ENCODE measurements at regions not wholly inside any gene's neighbourhood (a gene's known extent, or its start where the extent isn't known, plus 50 kb on each side); places are given as distances from the start of the nearest gene placed in this dataset.

GRCh38 chr5:2531318-2531717, 220.2 kb downstream of the IRX2 start:
- intact Hi-C loops (cut with DNase I), result no loop called here
- TF ChIP-seq, protein P1, sequence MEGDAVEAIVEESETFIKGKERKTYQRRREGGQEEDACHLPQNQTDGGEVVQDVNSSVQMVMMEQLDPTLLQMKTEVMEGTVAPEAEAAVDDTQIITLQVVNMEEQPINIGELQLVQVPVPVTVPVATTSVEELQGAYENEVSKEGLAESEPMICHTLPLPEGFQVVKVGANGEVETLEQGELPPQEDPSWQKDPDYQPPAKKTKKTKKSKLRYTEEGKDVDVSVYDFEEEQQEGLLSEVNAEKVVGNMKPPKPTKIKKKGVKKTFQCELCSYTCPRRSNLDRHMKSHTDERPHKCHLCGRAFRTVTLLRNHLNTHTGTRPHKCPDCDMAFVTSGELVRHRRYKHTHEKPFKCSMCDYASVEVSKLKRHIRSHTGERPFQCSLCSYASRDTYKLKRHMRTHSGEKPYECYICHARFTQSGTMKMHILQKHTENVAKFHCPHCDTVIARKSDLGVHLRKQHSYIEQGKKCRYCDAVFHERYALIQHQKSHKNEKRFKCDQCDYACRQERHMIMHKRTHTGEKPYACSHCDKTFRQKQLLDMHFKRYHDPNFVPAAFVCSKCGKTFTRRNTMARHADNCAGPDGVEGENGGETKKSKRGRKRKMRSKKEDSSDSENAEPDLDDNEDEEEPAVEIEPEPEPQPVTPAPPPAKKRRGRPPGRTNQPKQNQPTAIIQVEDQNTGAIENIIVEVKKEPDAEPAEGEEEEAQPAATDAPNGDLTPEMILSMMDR (IDR thresholded peaks at IDR 0.05), result no peak
- Histone ChIP-seq H3K9ac (ENCODE audit: low read depth in 2 of 2, low read length in 2 of 2) (no peak overlapping the region), H3K4me3 (no peak overlapping the region), H3K4me1 (no peaks in the 10 kb centered on the region), H3K27me3 (no peaks in the 10 kb centered on the region), H3K36me3 (no peaks in the 10 kb centered on the region), H3K27ac (no peak overlapping the region), H3K9me3 (no peaks in the 10 kb centered on the region)
- no peak for DNase-seq

GRCh38 chr5:2530609-2531008, 220.9 kb downstream of the IRX2 start:
- Histone ChIP-seq H3K27me3 (no peaks in the 10 kb centered on the region), H3K4me3 (no peak overlapping the region), H3K4me1 (no peaks in the 10 kb centered on the region), H3K9me3 (peaks cover 2% of the 10 kb centered on the region), H3K27ac (no peak overlapping the region), H3K36me3 (no peaks in the 10 kb centered on the region), H3K9ac (ENCODE audit: low read depth in 2 of 2, low read length in 2 of 2) (no peak overlapping the region)
- intact Hi-C loops (cut with DNase I), result no loop called here
- TF ChIP-seq, protein P1 (IDR thresholded peaks at IDR 0.05), result no peak
- DNase-seq, result no peak

GRCh38 chr5:2529371-2530092, 221.9 kb downstream of the IRX2 start:
- DNase-seq, result no peak
- Histone ChIP-seq H3K4me3 (no peak overlapping the region), H3K27ac (no peak overlapping the region), H3K4me1 (no peaks in the 10 kb centered on the region), H3K36me3 (no peaks in the 10 kb centered on the region), H3K9me3 (peaks cover 4% of the 10 kb centered on the region), H3K27me3 (no peaks in the 10 kb centered on the region), H3K9ac (ENCODE audit: low read depth in 2 of 2, low read length in 2 of 2) (no peak overlapping the region)
- intact Hi-C loops (cut with DNase I), result no loop called here
- TF ChIP-seq, protein P1 (IDR thresholded peaks at IDR 0.05), result no peak

DNA sequence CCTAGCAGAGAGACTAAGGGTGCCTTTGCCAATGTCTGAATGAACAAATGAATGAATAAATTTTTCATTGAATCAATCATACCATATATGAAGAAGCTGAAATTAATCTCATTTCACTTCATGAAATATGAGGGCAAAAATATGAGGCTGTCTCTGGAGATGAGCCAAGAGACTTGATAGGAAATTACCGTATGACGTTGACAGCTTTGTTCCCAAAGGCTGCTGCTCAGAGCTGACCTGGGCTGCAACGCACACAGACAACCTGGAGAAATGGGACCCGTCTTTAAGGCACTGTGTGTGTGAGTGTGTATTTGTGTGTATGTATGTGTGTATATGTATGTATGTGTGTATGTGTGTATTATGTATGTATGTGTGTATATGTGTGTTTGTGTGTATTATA, 226.1 kb downstream of the IRX2 start:
- H3K27me3 ChIP-seq, result no peaks in the 10 kb centered on the region
- intact Hi-C loops (cut with DNase I), result no loop called here
- DNase-seq, result no peak

GRCh38 chr5:2524620-2525019, 226.9 kb downstream of the IRX2 start:
- no peak for DNase-seq
- H3K9ac ChIP-seq (ENCODE audit: low read depth in 2 of 2, low read length in 2 of 2), result no peak overlapping the region
- no peaks in the 10 kb centered on the region for H3K27me3 ChIP-seq
- TF ChIP-seq, protein P1 (IDR thresholded peaks at IDR 0.05), result no peak
- H3K27ac ChIP-seq, result no peak overlapping the region
- peaks cover 4% of the 10 kb centered on the region for H3K9me3 ChIP-seq
- H3K36me3 ChIP-seq, result no peaks in the 10 kb centered on the region
- H3K4me1 ChIP-seq, result no peaks in the 10 kb centered on the region
- intact Hi-C loops (cut with DNase I), result no loop called here
- no peak overlapping the region for H3K4me3 ChIP-seq

More for the DNA sequence above, 226.1 kb downstream of the IRX2 start:
- Histone ChIP-seq H3K36me3 (no peaks in the 10 kb centered on the region), H3K9me3 (peaks cover 4% of the 10 kb centered on the region), H3K4me1 (no peaks in the 10 kb centered on the region), H3K9ac (ENCODE audit: low read depth in 2 of 2, low read length in 2 of 2) (no peak overlapping the region), H3K4me3 (no peak overlapping the region), H3K27ac (no peak overlapping the region)
- TF ChIP-seq, protein P1 (IDR thresholded peaks at IDR 0.05), result no peak

Data from colonic mucosa (tissue), 4 donors.